GM10847 (cell line): ENCODE measurements at regions not wholly inside any gene's neighbourhood (a gene's known extent, or its start where the extent isn't known, plus 50 kb on each side); places are given as distances from the start of the nearest gene placed in this dataset.

Experiments used
- POLR2A ChIP-seq: IDR thresholded peaks from 2 replicates; pipeline ENCODE4 v1.6.1; 2011; ENCODE audit not compliant: insufficient read length; ENCODE audit errors: extremely low read depth

GRCh38 chr12:107826276-107826675 is 51.8 kb downstream of the ASCL4 start:
- TF ChIP-seq POLR2A: no peak

- TF ChIP-seq POLR2A: no peak
Observed at GRCh38 chr12:107829271-107829670, 54.8 kb downstream of the ASCL4 start.

DNA sequence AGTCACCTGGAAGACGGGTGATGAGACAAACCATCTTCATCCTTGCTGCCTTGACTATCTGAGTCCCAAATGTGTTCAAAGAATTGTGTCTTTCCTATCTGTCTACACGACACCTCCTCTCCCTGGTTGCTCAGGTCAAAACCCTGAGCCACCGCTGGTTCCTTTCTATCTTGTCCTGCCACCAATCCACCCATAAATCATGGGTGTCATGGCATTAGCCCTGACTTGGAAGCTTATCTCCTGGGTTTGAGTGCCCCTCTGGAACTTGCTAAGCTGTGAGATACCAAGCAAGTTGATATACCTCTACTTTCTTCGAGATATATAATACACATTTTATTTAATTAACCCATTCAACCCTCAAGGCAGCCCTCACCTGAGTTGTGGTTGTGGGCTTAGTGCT is 57.9 kb downstream of the ASCL4 start:
- TF ChIP-seq POLR2A: no peak

DNA sequence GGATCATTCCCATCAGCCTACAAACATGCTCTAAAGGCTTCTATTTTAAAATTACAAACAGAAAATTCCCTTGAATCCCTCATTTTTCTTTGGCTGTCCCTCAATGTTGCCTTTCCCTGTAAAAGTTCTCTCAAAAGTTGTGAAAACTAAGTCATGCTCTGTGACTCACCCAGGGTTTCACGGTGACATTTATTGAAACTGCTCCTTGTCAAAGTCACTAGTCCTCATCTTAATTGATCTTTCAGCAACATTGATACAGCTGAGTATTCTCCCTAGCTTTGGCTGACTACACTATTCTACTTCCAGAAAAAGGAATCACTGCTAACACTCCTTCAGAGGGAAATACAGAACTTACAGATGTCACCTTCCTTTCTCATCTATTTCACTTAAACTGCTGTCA is 65.7 kb downstream of the ASCL4 start:
- TF ChIP-seq POLR2A: no peak

DNA sequence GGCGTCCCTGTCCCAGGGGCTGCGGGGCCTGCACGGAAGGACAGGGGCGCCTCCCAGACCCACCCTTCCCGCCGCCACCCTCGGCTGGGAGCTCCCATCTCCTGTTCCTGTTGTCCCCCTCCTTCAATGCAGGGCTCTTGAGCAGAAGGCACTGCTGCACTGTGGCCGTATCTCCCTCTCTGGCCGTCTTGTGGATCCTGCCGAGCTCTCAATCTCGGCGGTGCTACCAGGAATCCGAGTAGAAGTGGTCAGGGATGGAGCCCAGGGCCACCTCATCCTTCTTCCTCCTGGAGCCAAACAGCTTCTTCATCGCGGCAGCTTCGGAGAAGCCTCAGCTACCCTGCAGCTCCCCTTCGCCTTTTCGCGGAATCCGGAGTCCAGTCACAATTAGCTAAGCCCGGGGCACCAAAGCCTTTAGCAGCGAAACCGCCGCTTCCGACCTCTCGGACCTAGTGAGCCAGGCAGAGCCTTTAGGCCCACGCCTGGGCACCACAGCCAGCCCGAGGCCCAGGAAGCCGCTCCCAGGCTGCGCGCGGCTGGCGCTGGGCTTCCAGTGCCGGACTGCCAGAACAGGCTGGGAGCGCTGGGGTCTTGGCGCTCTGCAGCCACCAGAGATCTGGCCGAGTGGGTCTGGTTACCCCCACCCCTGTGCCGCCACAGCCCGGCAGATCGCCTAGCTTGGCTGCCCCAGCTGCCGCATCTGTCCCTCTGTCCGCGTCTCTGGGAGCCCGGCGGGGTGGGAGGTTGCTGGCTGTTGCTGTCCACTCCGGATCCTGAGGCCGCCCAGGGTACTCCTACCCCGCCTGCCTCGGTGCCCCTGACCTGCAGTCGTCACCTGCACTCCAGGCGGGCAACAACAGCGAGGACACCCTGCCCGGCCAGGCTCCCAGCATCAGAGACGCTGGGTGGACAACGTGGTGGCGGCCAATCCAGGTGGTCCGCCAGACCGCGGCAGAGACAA is 69.1 kb downstream of the ASCL4 start:
- TF ChIP-seq POLR2A: no peak

DNA sequence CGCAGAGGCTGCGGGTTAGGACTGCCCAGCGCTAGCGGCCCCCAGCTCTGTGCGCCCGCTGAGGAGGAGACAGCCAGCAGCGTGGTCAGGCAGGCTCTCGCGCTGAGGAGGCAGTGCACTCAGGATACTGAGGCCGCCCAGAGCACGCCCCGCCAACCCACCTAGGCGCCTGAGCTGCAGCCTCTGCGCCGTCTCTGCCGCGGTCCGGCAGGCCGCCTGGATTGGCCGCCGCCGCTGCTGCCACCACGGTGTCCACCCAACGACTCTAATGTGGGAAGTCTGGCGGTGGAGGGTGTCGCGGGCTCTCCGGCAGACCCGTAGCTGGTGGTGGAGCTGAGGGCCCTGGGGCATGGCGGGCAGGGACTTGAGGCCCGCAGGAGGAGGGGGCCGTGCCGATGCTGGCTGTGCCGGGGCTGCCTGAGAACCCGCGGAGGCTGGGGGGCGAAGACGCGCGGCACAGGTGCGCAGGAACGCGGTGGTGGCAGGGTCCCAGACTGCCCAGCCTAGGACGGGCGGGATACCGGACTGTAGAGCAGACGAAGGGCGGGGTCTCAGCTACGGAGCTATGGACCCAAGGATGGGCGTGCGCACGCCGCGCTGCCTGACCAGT is 69.9 kb downstream of the ASCL4 start:
- TF ChIP-seq POLR2A: no peak

- no peak for TF ChIP-seq POLR2A
Observed at GRCh38 chr12:107845226-107845979, 70.9 kb downstream of the ASCL4 start.

- TF ChIP-seq POLR2A: no peak
Observed at GRCh38 chr12:107845980-107846659, 71.6 kb downstream of the ASCL4 start.

- no peak for TF ChIP-seq POLR2A
Observed at GRCh38 chr12:107847430-107847829, 72.9 kb downstream of the ASCL4 start.

- TF ChIP-seq POLR2A: no peak
Observed at GRCh38 chr12:107847830-107848229, 73.3 kb downstream of the ASCL4 start.

GRCh38 chr12:107853479-107853878 is 79.0 kb downstream of the ASCL4 start:
- TF ChIP-seq POLR2A: no peak

DNA sequence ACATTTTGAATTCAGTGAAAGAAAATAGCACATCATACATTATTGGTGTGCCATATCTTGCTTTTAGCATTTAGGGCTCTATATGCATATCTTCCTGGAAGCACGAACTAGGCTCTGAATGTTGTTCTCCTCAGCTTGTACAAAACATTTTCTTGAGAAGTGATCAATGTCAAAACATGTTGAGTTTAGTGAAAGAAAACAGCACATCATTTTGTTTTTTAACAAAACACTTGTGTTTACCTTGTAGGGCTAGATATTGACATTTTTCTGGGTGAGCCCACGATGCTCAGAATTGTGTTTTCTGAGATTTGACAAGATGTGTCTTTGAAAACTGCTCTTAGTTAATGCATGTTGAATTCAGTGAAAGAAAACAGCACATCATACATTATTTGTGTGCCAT is 81.0 kb downstream of the ASCL4 start:
- no peak for TF ChIP-seq POLR2A

- no peak for TF ChIP-seq POLR2A
Observed at GRCh38 chr12:107856096-107856495, 81.6 kb downstream of the ASCL4 start.

- TF ChIP-seq POLR2A: no peak
Observed at GRCh38 chr12:107857191-107857590, 82.7 kb downstream of the ASCL4 start.

- no peak for TF ChIP-seq POLR2A
Observed at GRCh38 chr12:107859367-107859766, 84.9 kb downstream of the ASCL4 start.
